RWPE2 (cell line): ENCODE measurements at regions not wholly inside any gene's neighbourhood (a gene's known extent, or its start where the extent isn't known, plus 50 kb on each side); places are given as distances from the start of the nearest gene placed in this dataset.

Experiments used
- ATAC-seq: fragments of 200-7000 bp; cut with Tn5 transposase; 3 replicates; pipeline ENCODE4 v1.9.1; 2021; ENCODE audit warnings: low read depth
- DNase-seq: peaks from one replicate; pipeline ENCODE4 v3.0.0-alpha.2; 2020; ENCODE audit warnings: low spot score
- H3K27ac ChIP-seq: fragments of 450-650 bp; 2 replicates; pipeline ENCODE4 v1.5.1; 2017; ENCODE audit warnings: mild to moderate bottlenecking; ENCODE audit not compliant: poor library complexity, severe bottlenecking
- H3K27me3 ChIP-seq: fragments of 250-450 bp; sonication (Bioruptor Pico); 2 replicates; pipeline ENCODE4 v1.5.1; 2021; ENCODE audit warnings: mild to moderate bottlenecking, moderate library complexity; ENCODE audit not compliant: insufficient read depth, poor library complexity, severe bottlenecking
- H3K36me3 ChIP-seq: fragments of 250-450 bp; sonication (Bioruptor Pico); 2 replicates; pipeline ENCODE4 v1.5.1; 2020; ENCODE audit warnings: low read depth, mild to moderate bottlenecking, moderate library complexity
- H3K4me1 ChIP-seq: fragments of 250-450 bp; sonication (Bioruptor Pico); 2 replicates; pipeline ENCODE4 v1.5.1; 2021; ENCODE audit warnings: mild to moderate bottlenecking, moderate library complexity; ENCODE audit not compliant: insufficient read depth, poor library complexity, severe bottlenecking
- H3K4me3 ChIP-seq: fragments of 250-450 bp; sonication (Bioruptor Pico); 2 replicates; pipeline ENCODE4 v1.5.1; 2021; ENCODE audit warnings: mild to moderate bottlenecking, moderate library complexity; ENCODE audit not compliant: severe bottlenecking
- H3K9me3 ChIP-seq: fragments of 250-450 bp; sonication (Bioruptor Pico); 2 replicates; pipeline ENCODE4 v1.5.1; 2021; ENCODE audit warnings: mild to moderate bottlenecking, moderate library complexity; ENCODE audit not compliant: severe bottlenecking
- TF ChIP-seq, protein P1 (sequence below): fragments of 450-650 bp; IDR thresholded peaks from one replicate; pipeline ENCODE4 v1.5.1; 2017; ENCODE audit warnings: mild to moderate bottlenecking, moderate library complexity; ENCODE audit not compliant: poor library complexity, severe bottlenecking

DNA sequence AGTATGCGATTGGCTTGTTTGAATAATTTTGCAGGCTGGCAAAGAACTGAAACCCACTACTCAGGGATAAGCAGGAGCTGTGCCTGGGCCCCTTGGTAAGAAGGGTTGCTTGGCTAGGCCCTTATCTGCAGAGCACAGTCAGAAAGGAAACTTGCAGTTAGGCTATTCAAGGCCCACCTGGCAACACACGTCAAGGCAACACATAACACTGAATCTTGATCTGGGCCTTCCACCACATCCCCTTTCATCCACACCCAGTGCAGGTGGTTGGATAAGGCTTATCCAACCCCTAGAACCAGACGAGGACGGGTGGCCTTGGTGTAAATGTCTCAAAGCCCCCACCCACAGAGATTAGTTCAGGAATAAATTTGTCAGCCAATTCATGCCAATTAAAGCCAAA lies 72.8 kb upstream of the NEIL3 start:
- Histone ChIP-seq H3K27ac (no peak overlapping the region), H3K4me1 (no peaks in the 10 kb centered on the region)
- DNase-seq, result no peak

DNA sequence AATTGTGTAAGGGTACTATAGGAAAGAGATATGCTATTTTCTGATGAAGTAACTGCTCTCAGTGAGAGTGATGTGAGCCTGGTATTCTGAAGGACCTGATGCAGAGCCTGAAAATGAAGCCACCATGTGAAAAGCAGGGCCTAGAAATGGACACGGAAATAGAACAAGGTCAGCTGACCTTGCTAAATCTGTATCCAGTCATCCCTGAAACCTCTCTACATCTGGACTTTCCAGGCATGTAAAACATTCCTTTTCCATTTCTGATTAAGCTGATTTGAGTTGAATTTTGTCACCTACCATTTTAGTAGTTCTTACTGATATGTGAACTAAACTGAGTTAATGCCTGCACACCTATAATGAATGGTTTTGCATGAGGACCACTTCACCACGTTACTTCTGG lies 72.4 kb upstream of the NEIL3 start:
- DNase-seq (no peak), ATAC-seq (no peak)
- Histone ChIP-seq H3K4me1 (no peaks in the 10 kb centered on the region), H3K27me3 (no peaks in the 10 kb centered on the region), H3K36me3 (no peaks in the 10 kb centered on the region), H3K4me3 (no peak overlapping the region), H3K27ac (no peak overlapping the region), H3K9me3 (no peaks in the 10 kb centered on the region)
- TF ChIP-seq, protein P1, sequence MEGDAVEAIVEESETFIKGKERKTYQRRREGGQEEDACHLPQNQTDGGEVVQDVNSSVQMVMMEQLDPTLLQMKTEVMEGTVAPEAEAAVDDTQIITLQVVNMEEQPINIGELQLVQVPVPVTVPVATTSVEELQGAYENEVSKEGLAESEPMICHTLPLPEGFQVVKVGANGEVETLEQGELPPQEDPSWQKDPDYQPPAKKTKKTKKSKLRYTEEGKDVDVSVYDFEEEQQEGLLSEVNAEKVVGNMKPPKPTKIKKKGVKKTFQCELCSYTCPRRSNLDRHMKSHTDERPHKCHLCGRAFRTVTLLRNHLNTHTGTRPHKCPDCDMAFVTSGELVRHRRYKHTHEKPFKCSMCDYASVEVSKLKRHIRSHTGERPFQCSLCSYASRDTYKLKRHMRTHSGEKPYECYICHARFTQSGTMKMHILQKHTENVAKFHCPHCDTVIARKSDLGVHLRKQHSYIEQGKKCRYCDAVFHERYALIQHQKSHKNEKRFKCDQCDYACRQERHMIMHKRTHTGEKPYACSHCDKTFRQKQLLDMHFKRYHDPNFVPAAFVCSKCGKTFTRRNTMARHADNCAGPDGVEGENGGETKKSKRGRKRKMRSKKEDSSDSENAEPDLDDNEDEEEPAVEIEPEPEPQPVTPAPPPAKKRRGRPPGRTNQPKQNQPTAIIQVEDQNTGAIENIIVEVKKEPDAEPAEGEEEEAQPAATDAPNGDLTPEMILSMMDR, result no peak

More for the DNA sequence above, 72.8 kb upstream of the NEIL3 start:
- ATAC-seq, result 0 out of 3 replicates have a peak, but pooled peaks have one; percentile 19
- Histone ChIP-seq H3K36me3 (no peaks in the 10 kb centered on the region), H3K9me3 (no peaks in the 10 kb centered on the region), H3K4me3 (no peak overlapping the region), H3K27me3 (no peaks in the 10 kb centered on the region)
- TF ChIP-seq, protein P1, result no peak

DNA sequence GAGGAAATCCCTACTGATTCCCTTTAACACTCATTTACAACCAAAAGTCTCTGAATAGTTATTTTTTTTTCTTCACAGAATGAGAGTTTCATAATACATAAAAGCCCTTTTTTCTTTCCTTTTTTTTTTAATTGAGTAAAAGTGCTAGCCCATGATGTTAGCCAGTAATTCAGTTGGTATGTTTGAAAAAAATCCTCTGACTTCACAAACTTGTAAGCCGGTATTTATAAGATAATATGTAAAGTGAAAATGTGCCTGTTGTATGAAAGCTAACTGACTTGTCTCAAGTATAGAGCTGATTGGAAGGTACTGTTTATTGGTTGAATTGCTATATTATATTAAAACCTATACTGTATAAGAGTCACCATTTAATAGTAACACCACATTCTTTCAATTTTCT lies 70.2 kb upstream of the NEIL3 start:
- no peak for ATAC-seq
- H3K9me3 ChIP-seq, result no peaks in the 10 kb centered on the region
- no peak for DNase-seq
- TF ChIP-seq, protein P1, result no peak
- no peaks in the 10 kb centered on the region for H3K4me1 ChIP-seq
- no peaks in the 10 kb centered on the region for H3K27me3 ChIP-seq
- no peak overlapping the region for H3K27ac ChIP-seq
- H3K36me3 ChIP-seq, result no peaks in the 10 kb centered on the region
- no peak overlapping the region for H3K4me3 ChIP-seq

DNA sequence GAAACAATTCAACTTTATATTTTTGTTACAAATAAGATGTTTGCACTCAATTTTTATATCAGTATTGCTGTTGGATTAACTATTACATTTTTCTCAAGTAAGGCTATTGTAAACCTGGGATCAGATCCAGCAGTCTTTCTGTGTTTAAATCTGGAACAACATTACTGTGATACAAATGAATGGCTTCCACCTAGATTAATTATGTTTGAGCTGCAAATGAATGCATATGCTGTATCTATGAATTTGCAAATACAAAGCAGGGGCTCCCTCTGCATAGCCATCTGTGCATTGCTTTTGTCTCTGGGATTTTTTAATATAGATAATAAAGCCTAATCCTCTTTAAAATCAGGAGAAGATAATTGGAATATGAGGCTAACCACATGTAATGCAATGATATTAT lies 69.8 kb upstream of the NEIL3 start:
- ATAC-seq (no peak), DNase-seq (no peak)
- Histone ChIP-seq H3K4me1 (no peaks in the 10 kb centered on the region), H3K27ac (no peak overlapping the region), H3K4me3 (no peak overlapping the region), H3K36me3 (no peaks in the 10 kb centered on the region), H3K27me3 (no peaks in the 10 kb centered on the region), H3K9me3 (no peaks in the 10 kb centered on the region)
- TF ChIP-seq, protein P1, result no peak

DNA sequence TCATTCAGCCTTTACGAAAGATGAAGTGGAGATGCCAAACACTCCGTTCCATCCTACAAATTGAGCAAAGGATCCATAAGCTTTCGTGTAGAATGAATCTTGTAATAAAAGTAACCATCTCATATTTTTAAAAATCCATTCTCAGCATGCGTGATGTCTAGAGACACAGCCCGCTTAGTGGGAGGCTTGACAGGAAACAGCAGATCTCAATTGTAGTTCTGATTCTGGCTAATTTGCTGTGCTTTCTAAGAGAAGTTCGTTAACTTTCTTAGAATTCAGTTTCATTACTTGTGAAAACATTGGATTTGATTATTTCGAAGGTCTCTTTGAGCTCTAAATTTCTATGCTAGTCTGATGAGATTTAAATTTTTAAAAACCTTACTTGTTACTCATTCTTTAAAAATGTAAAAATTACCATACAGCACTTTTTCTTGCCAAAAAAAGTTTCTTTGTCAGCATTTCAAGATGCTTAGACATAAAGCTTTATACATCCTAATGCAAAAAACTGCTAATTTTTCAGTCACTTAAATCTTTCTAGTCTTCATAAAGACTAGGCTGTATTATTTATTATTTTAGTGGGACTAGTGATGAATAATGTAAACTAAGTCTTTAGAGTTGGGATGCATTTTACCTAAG lies 66.9 kb upstream of the NEIL3 start:
- no peak overlapping the region for H3K27ac ChIP-seq
- no peak overlapping the region for H3K4me3 ChIP-seq
- H3K9me3 ChIP-seq, result no peaks in the 10 kb centered on the region
- ATAC-seq, result no peak
- no peaks in the 10 kb centered on the region for H3K36me3 ChIP-seq
- no peak for DNase-seq
- H3K4me1 ChIP-seq, result no peaks in the 10 kb centered on the region
- no peaks in the 10 kb centered on the region for H3K27me3 ChIP-seq
- TF ChIP-seq, protein P1, result no peak
